Osteocyte (in vitro differentiated cells): ENCODE measurements at regions not wholly inside any gene's neighbourhood (a gene's known extent, or its start where the extent isn't known, plus 50 kb on each side); places are given as distances from the start of the nearest gene placed in this dataset.

Experiments
- DNase-seq: peaks from one replicate; pipeline ENCODE4 v3.0.0; 2021; ENCODE audit warnings: mixed read lengths; ENCODE audit not compliant: unreplicated experiment; ENCODE audit errors: extremely low spot score
- H3K27ac Mint-ChIP-seq: one replicate; pipeline ENCODE4 v1.8.0; 2021; ENCODE audit warnings: mild to moderate bottlenecking, mixed read lengths; ENCODE audit not compliant: unreplicated experiment
- H3K27me3 Mint-ChIP-seq: one replicate; pipeline ENCODE4 v1.8.0; 2021; ENCODE audit warnings: mixed read lengths; ENCODE audit not compliant: unreplicated experiment
- H3K36me3 Mint-ChIP-seq: one replicate; pipeline ENCODE4 v1.8.0; 2021; ENCODE audit warnings: mixed read lengths; ENCODE audit not compliant: unreplicated experiment
- H3K4me1 Mint-ChIP-seq: one replicate; pipeline ENCODE4 v1.8.0; 2021; ENCODE audit warnings: mixed read lengths; ENCODE audit not compliant: unreplicated experiment
- H3K4me3 Mint-ChIP-seq: one replicate; pipeline ENCODE4 v1.8.0; 2021; ENCODE audit warnings: mild to moderate bottlenecking, moderate library complexity, mixed read lengths; ENCODE audit not compliant: unreplicated experiment
- H3K9me3 Mint-ChIP-seq: one replicate; pipeline ENCODE4 v1.8.0; 2021; ENCODE audit warnings: mixed read lengths; ENCODE audit not compliant: unreplicated experiment
- TF ChIP-seq, protein P1 (sequence below): fragments of 200-600 bp; sonication (generic); IDR thresholded peaks from 2 replicates; pipeline ENCODE4 v1.5.0; 2021; ENCODE audit warnings: antibody characterized with exemption, mild to moderate bottlenecking, moderate library complexity

GRCh38 chr2:19114126-19114525, 244.3 kb downstream of the OSR1 start:
- Mint-ChIP-seq H3K27me3 (no peaks in the 10 kb centered on the region), H3K4me1 (peaks cover 11% of the 10 kb centered on the region), H3K9me3 (no peaks in the 10 kb centered on the region), H3K27ac (no peak overlapping the region), H3K4me3 (no peak overlapping the region), H3K36me3 (no peaks in the 10 kb centered on the region)
- no peak for DNase-seq
- TF ChIP-seq, protein P1, sequence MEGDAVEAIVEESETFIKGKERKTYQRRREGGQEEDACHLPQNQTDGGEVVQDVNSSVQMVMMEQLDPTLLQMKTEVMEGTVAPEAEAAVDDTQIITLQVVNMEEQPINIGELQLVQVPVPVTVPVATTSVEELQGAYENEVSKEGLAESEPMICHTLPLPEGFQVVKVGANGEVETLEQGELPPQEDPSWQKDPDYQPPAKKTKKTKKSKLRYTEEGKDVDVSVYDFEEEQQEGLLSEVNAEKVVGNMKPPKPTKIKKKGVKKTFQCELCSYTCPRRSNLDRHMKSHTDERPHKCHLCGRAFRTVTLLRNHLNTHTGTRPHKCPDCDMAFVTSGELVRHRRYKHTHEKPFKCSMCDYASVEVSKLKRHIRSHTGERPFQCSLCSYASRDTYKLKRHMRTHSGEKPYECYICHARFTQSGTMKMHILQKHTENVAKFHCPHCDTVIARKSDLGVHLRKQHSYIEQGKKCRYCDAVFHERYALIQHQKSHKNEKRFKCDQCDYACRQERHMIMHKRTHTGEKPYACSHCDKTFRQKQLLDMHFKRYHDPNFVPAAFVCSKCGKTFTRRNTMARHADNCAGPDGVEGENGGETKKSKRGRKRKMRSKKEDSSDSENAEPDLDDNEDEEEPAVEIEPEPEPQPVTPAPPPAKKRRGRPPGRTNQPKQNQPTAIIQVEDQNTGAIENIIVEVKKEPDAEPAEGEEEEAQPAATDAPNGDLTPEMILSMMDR = no peak

DNA sequence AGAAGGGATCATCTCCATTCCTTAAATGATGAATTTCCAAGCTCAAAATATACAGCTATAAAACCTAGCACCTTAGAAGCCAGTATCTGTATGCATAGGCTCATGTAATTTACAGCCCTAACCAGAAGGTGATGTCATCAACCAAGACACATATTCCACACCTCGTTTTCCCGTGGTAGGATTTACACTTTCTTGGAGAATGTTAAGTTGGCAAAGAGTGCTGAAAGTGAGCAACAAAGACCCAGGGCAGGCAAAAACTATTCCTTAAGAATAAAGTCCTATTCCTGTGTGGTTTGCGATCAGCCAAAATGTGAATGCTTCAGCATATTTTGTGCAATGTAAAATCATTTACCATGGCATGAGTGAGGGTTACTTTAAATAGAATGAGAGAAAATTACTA, 247.1 kb downstream of the OSR1 start:
- Mint-ChIP-seq H3K4me3 (no peak overlapping the region), H3K27ac (no peak overlapping the region), H3K36me3 (no peaks in the 10 kb centered on the region), H3K4me1 (peaks cover 11% of the 10 kb centered on the region), H3K9me3 (no peaks in the 10 kb centered on the region), H3K27me3 (no peaks in the 10 kb centered on the region)
- TF ChIP-seq, protein P1 = no peak
- no peak for DNase-seq

GRCh38 chr2:19109518-19109917, 248.9 kb downstream of the OSR1 start:
- H3K36me3 Mint-ChIP-seq = no peaks in the 10 kb centered on the region
- H3K27ac Mint-ChIP-seq = no peak overlapping the region
- H3K4me3 Mint-ChIP-seq = no peak overlapping the region
- no peak for DNase-seq
- TF ChIP-seq, protein P1 = no peak
- no peaks in the 10 kb centered on the region for H3K27me3 Mint-ChIP-seq
- peaks cover 4% of the 10 kb centered on the region for H3K4me1 Mint-ChIP-seq
- no peaks in the 10 kb centered on the region for H3K9me3 Mint-ChIP-seq

GRCh38 chr2:19106376-19106775, 252.0 kb downstream of the OSR1 start:
- Mint-ChIP-seq H3K36me3 (no peaks in the 10 kb centered on the region), H3K27ac (no peak overlapping the region), H3K9me3 (no peaks in the 10 kb centered on the region), H3K4me1 (peaks cover 7% of the 10 kb centered on the region), H3K27me3 (no peaks in the 10 kb centered on the region), H3K4me3 (no peak overlapping the region)
- TF ChIP-seq, protein P1 = no peak
- DNase-seq = no peak

DNA sequence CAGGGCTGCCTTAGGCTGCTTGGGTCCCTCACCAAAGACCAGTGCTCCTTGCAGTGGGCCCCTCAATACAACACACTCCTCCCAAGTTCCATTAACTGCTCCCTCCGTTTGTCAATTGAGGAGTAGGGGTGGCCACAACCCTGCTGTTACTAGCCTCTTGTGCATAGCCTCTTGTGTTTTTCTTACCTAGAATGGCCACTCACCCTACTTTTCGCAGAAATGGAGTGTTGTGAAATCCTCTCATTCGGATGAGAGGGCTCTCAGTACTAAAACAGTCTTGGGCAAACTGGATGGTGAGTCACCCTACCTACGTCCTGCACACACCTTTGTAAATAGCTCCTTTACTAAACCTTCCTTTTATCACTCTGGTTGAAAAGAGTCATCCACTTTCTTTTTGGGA, 253.9 kb downstream of the OSR1 start:
- no peaks in the 10 kb centered on the region for H3K36me3 Mint-ChIP-seq
- no peaks in the 10 kb centered on the region for H3K27me3 Mint-ChIP-seq
- TF ChIP-seq, protein P1 = no peak
- DNase-seq = no peak
- H3K9me3 Mint-ChIP-seq = no peaks in the 10 kb centered on the region
- peaks cover 12% of the 10 kb centered on the region for H3K4me1 Mint-ChIP-seq
- H3K27ac Mint-ChIP-seq = no peak overlapping the region
- no peak overlapping the region for H3K4me3 Mint-ChIP-seq
